BE2C (cell line): ENCODE measurements at regions not wholly inside any gene's neighbourhood (a gene's known extent, or its start where the extent isn't known, plus 50 kb on each side); places are given as distances from the start of the nearest gene placed in this dataset.

Experiments used
- DNase-seq: peaks from one replicate; pipeline ENCODE4 v3.0.0-alpha.2; 2020
- H3K27me3 ChIP-seq: fragments of 250-450 bp; sonication (Bioruptor Pico); 2 replicates; pipeline ENCODE4 v1.5.1; 2020; ENCODE audit warnings: mild to moderate bottlenecking
- H3K36me3 ChIP-seq: fragments of 250-450 bp; sonication (Bioruptor Pico); 2 replicates; pipeline ENCODE4 v1.5.1; 2020; ENCODE audit warnings: mild to moderate bottlenecking
- H3K4me1 ChIP-seq: fragments of 250-450 bp; sonication (Bioruptor Pico); 2 replicates; pipeline ENCODE4 v1.5.1; 2020
- H3K4me3 ChIP-seq: 2 replicates; pipeline ENCODE4 v1.5.1; 2011; ENCODE audit warnings: low read depth, low read length
- H3K9me3 ChIP-seq: fragments of 250-450 bp; sonication (Bioruptor Pico); 2 replicates; pipeline ENCODE4 v1.5.1; 2020
- CTCF ChIP-seq: IDR thresholded peaks from 2 replicates; pipeline ENCODE4 v1.5.1; 2012; ENCODE audit warnings: mild to moderate bottlenecking, low read depth, low read length

GRCh38 chr18:34039201-34039600 lies 185.5 kb downstream of the NOL4 start:
- H3K36me3 ChIP-seq: no peaks in the 10 kb centered on the region
- no peak for TF ChIP-seq CTCF
- H3K4me1 ChIP-seq: no peaks in the 10 kb centered on the region

GRCh38 chr18:34038086-34038485 lies 186.6 kb downstream of the NOL4 start:
- Histone ChIP-seq H3K9me3 (no peaks in the 10 kb centered on the region), H3K27me3 (no peaks in the 10 kb centered on the region), H3K36me3 (no peaks in the 10 kb centered on the region), H3K4me3 (no peak overlapping the region), H3K4me1 (no peaks in the 10 kb centered on the region)
- TF ChIP-seq CTCF: no peak
- DNase-seq: no peak

More at GRCh38 chr18:34039201-34039600, 185.5 kb downstream of the NOL4 start:
- Histone ChIP-seq H3K4me3 (no peak overlapping the region), H3K9me3 (no peaks in the 10 kb centered on the region), H3K27me3 (no peaks in the 10 kb centered on the region)
- no peak for DNase-seq

GRCh38 chr18:34033968-34034367 lies 190.7 kb downstream of the NOL4 start:
- TF ChIP-seq CTCF: no peak
- no peak overlapping the region for H3K4me3 ChIP-seq
- no peak for DNase-seq
- no peaks in the 10 kb centered on the region for H3K4me1 ChIP-seq
- no peaks in the 10 kb centered on the region for H3K27me3 ChIP-seq
- H3K36me3 ChIP-seq: no peaks in the 10 kb centered on the region
- H3K9me3 ChIP-seq: no peaks in the 10 kb centered on the region

- Histone ChIP-seq H3K36me3 (no peaks in the 10 kb centered on the region), H3K4me1 (no peaks in the 10 kb centered on the region), H3K27me3 (no peaks in the 10 kb centered on the region), H3K4me3 (no peak overlapping the region), H3K9me3 (no peaks in the 10 kb centered on the region)
- no peak for DNase-seq
- TF ChIP-seq CTCF: no peak
Observed at GRCh38 chr18:34031810-34032209, 192.9 kb downstream of the NOL4 start.

GRCh38 chr18:34028324-34028723 lies 196.4 kb downstream of the NOL4 start:
- Histone ChIP-seq H3K4me1 (no peaks in the 10 kb centered on the region), H3K27me3 (no peaks in the 10 kb centered on the region), H3K4me3 (no peak overlapping the region), H3K36me3 (no peaks in the 10 kb centered on the region), H3K9me3 (no peaks in the 10 kb centered on the region)
- DNase-seq: no peak
- TF ChIP-seq CTCF: no peak

GRCh38 chr18:34025191-34025801 lies 199.4 kb downstream of the NOL4 start:
- no peak overlapping the region for H3K4me3 ChIP-seq
- TF ChIP-seq CTCF: no peak
- no peaks in the 10 kb centered on the region for H3K4me1 ChIP-seq
- no peaks in the 10 kb centered on the region for H3K27me3 ChIP-seq
- H3K9me3 ChIP-seq: no peaks in the 10 kb centered on the region
- no peaks in the 10 kb centered on the region for H3K36me3 ChIP-seq
- DNase-seq: no peak
